H1 (cell line): ENCODE measurements at regions not wholly inside any gene's neighbourhood (a gene's known extent, or its start where the extent isn't known, plus 50 kb on each side); places are given as distances from the start of the nearest gene placed in this dataset.

Experiments used
- CHD7 ChIP-seq: fragments of 300-600 bp; sonication (generic); IDR thresholded peaks from 2 replicates; pipeline ENCODE4 v1.7.1; 2012; ENCODE audit warnings: low read length, moderate library complexity, mild to moderate bottlenecking, inconsistent platforms; ENCODE audit not compliant: insufficient replicate concordance
- E2F6 ChIP-seq: IDR thresholded peaks from 2 replicates; pipeline ENCODE4 v1.6.1; 2012; ENCODE audit warnings: inconsistent platforms
- EGR1 ChIP-seq: IDR thresholded peaks from 2 replicates; pipeline ENCODE4 v1.6.1; 2011; ENCODE audit warnings: low read depth, low read length, borderline replicate concordance
- JUND ChIP-seq: IDR thresholded peaks from 2 replicates; pipeline ENCODE4 v1.6.1; 2011; ENCODE audit warnings: mild to moderate bottlenecking, improper control_type of control experiment, low read length
- RXRA ChIP-seq: IDR thresholded peaks from 2 replicates; pipeline ENCODE4 v1.6.1; 2011; ENCODE audit warnings: low read depth, mild to moderate bottlenecking, low read length, moderate library complexity; ENCODE audit not compliant: insufficient read depth
- SP1 ChIP-seq: IDR thresholded peaks from 2 replicates; pipeline ENCODE4 v1.6.1; 2011; ENCODE audit warnings: low read depth, low read length

GRCh38 chr20:1773816-1774215 is 116.2 kb upstream of the SIRPG start (continued):
- no peak for TF ChIP-seq CHD7
- TF ChIP-seq SP1, result no peak
- no peak for TF ChIP-seq EGR1
- no peak for TF ChIP-seq JUND
- no peak for TF ChIP-seq RXRA
- no peak for TF ChIP-seq E2F6
